ENCODE measurements at regions not wholly inside any gene's neighbourhood (a gene's known extent, or its start where the extent isn't known, plus 50 kb on each side); places are given as distances from the start of the nearest gene placed in this dataset.

GRCh38 chr18:11541179-11541578 lies 68.2 kb upstream of the SLC35G4 start:
- Histone ChIP-seq H3K27ac (ENCODE audit: low read depth, low read length) (no peak overlapping the region), H3K27me3 (ENCODE audit: insufficient read depth, low read length) (peaks cover 4% of the 10 kb centered on the region), H3K4me1 (ENCODE audit: insufficient read depth, low read length) (no peaks in the 10 kb centered on the region), H3K36me3 (ENCODE audit: insufficient read depth, low read length) (no peaks in the 10 kb centered on the region), H4K20me1 (ENCODE audit: insufficient read depth, low read length) (no peaks in the 10 kb centered on the region), H2AFZ (ENCODE audit: low read length) (no peak overlapping the region), H3K4me2 (ENCODE audit: insufficient read depth, low read length) (no peak overlapping the region), H3K4me3 (ENCODE audit: insufficient read depth, low read length) (no peak overlapping the region), H3K79me2 (ENCODE audit: insufficient read depth, low read length) (no peaks in the 10 kb centered on the region), H3K9me3 (ENCODE audit: low read depth, low read length) (peaks cover 4% of the 10 kb centered on the region)
- TF ChIP-seq CTCF (IDR thresholded peaks at IDR 0.05; ENCODE audit: extremely low read depth, low read depth, low read length) = no peak
- no peak for DNase-seq (ENCODE audit: insufficient read length, low spot score, missing footprints)

GRCh38 chr18:11533942-11534496 lies 75.4 kb upstream of the SLC35G4 start:
- no peak for TF ChIP-seq CTCF (IDR thresholded peaks at IDR 0.05; ENCODE audit: extremely low read depth, low read depth, low read length)
- Histone ChIP-seq H3K4me3 (ENCODE audit: insufficient read depth, low read length) (no peak overlapping the region), H3K36me3 (ENCODE audit: insufficient read depth, low read length) (no peaks in the 10 kb centered on the region), H3K79me2 (ENCODE audit: insufficient read depth, low read length) (no peaks in the 10 kb centered on the region), H3K27ac (ENCODE audit: low read depth, low read length) (no peak overlapping the region), H3K4me2 (ENCODE audit: insufficient read depth, low read length) (no peak overlapping the region), H2AFZ (ENCODE audit: low read length) (no peak overlapping the region), H3K27me3 (ENCODE audit: insufficient read depth, low read length) (peaks cover 3% of the 10 kb centered on the region), H3K4me1 (ENCODE audit: insufficient read depth, low read length) (no peaks in the 10 kb centered on the region), H3K9me3 (ENCODE audit: low read depth, low read length) (no peaks in the 10 kb centered on the region), H4K20me1 (ENCODE audit: insufficient read depth, low read length) (no peaks in the 10 kb centered on the region)
- DNase-seq (ENCODE audit: insufficient read length, low spot score, missing footprints) = no peak

DNA sequence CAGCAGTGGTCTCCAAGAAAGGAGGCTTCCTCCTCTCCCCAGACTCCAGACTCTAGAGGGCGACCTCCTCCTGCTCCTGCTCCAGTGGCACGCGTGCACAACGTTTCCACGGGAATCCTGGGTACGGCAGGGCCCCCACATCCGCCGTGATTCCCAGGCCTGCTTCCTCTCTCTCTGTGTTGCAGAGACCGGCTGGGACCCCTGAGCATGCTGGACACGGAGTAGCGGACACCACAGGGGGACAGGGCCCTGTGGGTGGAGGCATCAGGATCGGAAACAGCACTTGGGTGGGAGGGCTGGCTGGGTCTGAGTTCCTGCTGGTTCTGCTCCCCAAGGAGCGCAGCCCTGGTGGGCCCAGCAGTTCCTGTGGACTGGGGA lies 75.9 kb upstream of the SLC35G4 start:
- H3K79me2 ChIP-seq (ENCODE audit: insufficient read depth, low read length) = no peaks in the 10 kb centered on the region
- H3K36me3 ChIP-seq (ENCODE audit: insufficient read depth, low read length) = no peaks in the 10 kb centered on the region
- DNase-seq (ENCODE audit: insufficient read length, low spot score, missing footprints) = no peak
- no peaks in the 10 kb centered on the region for H4K20me1 ChIP-seq (ENCODE audit: insufficient read depth, low read length)
- TF ChIP-seq CTCF (IDR thresholded peaks at IDR 0.05; ENCODE audit: extremely low read depth, low read depth, low read length) = no peak
- H2AFZ ChIP-seq (ENCODE audit: low read length) = no peak overlapping the region
- peaks cover 3% of the 10 kb centered on the region for H3K27me3 ChIP-seq (ENCODE audit: insufficient read depth, low read length)
- no peaks in the 10 kb centered on the region for H3K9me3 ChIP-seq (ENCODE audit: low read depth, low read length)
- H3K4me3 ChIP-seq (ENCODE audit: insufficient read depth, low read length) = no peak overlapping the region
- H3K4me1 ChIP-seq (ENCODE audit: insufficient read depth, low read length) = no peaks in the 10 kb centered on the region
- no peak overlapping the region for H3K27ac ChIP-seq (ENCODE audit: low read depth, low read length)
- H3K4me2 ChIP-seq (ENCODE audit: insufficient read depth, low read length) = no peak overlapping the region

DNA sequence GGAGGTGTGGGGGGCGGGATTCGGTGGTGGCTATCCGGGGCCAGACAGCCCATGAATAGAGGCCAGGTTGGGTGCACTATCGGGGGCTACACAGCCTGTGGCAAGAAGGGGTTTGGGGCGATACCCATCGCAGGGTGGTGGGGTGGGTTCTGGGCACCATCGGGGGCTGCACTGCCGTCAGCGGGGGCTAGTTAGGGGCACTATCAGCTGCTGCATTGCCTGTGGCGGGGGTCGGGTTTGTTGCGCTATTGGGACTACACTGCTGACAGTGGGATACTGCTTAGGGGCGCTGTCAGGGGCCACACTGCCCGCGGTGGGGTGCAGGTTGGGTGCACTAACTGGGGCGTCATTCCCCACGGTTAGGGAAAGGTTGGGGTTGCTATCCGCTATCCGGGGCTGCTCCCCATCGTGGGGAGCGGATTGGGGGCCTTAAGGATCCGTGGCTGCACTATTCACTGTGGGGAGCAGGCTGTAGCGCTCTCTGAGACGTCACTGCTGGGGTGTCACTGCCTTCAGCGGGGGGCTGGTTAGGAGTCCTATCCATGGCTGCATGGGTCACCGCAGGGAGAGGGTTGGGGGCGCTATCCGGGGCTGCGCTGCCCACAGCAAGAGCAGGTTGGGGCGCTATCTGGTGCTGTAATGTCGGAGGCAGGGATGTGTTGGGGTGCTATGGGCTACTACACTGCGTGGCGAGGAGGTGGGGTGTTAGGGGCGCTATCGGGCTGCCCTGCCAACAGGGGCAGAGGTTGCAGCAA lies 76.5 kb upstream of the SLC35G4 start:
- no peaks in the 10 kb centered on the region for H3K4me1 ChIP-seq (ENCODE audit: insufficient read depth, low read length)
- no peaks in the 10 kb centered on the region for H4K20me1 ChIP-seq (ENCODE audit: insufficient read depth, low read length)
- H3K27me3 ChIP-seq (ENCODE audit: insufficient read depth, low read length) = peaks cover 3% of the 10 kb centered on the region
- H2AFZ ChIP-seq (ENCODE audit: low read length) = no peak overlapping the region
- no peaks in the 10 kb centered on the region for H3K9me3 ChIP-seq (ENCODE audit: low read depth, low read length)
- no peak overlapping the region for H3K27ac ChIP-seq (ENCODE audit: low read depth, low read length)
- no peak overlapping the region for H3K4me3 ChIP-seq (ENCODE audit: insufficient read depth, low read length)
- H3K36me3 ChIP-seq (ENCODE audit: insufficient read depth, low read length) = no peaks in the 10 kb centered on the region
- H3K4me2 ChIP-seq (ENCODE audit: insufficient read depth, low read length) = no peak overlapping the region
- TF ChIP-seq CTCF (IDR thresholded peaks at IDR 0.05; ENCODE audit: extremely low read depth, low read depth, low read length) = no peak
- no peak for DNase-seq (ENCODE audit: insufficient read length, low spot score, missing footprints)
- H3K79me2 ChIP-seq (ENCODE audit: insufficient read depth, low read length) = no peaks in the 10 kb centered on the region

All from osteoblast (primary cell).